ENCODE measurements at regions not wholly inside any gene's neighbourhood (a gene's known extent, or its start where the extent isn't known, plus 50 kb on each side); places are given as distances from the start of the nearest gene placed in this dataset.

- in situ Hi-C loops (cut with HindIII; ENCODE audit: low pct_unique_long_range_greater_than_20kb, low sequenced_read_pairs), result no loop called here
- TF ChIP-seq JUND (IDR thresholded peaks at IDR 0.05; ENCODE audit: low read depth), result no peak
- DNase-seq (ENCODE audit: low read depth in 1 of 2, low spot score in 1 of 2), result no peak
Measured at GRCh38 chr18:56086176-56086575, 498.2 kb upstream of the TCF4 start.

DNA sequence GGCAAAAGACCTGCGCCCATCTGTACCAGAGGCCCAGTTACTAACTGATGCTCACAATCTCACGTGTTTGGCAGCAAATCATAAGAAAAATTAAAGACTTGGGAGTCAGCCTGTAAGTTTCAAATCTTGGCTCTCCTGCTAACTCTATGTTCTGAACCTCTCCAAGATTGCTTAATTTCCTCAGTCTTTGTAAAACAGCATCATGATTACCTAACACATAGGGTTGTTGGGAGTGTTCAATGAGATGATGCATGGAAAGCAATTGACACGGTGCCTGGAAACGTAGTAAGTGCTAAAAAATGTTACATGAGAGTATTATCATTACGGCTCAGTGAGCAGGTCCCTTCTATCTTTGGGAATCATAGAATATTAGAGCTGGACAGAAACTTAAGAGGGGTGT lies 497.6 kb upstream of the TCF4 start:
- no peak for DNase-seq (ENCODE audit: low read depth in 1 of 2, low spot score in 1 of 2)
- in situ Hi-C loops (cut with HindIII; ENCODE audit: low pct_unique_long_range_greater_than_20kb, low sequenced_read_pairs), result no loop called here
- no peak for TF ChIP-seq JUND (IDR thresholded peaks at IDR 0.05; ENCODE audit: low read depth)

GRCh38 chr18:56083523-56084287 lies 495.7 kb upstream of the TCF4 start:
- TF ChIP-seq JUND (IDR thresholded peaks at IDR 0.05; ENCODE audit: low read depth), result no peak
- in situ Hi-C loops (cut with HindIII; ENCODE audit: low pct_unique_long_range_greater_than_20kb, low sequenced_read_pairs), result no loop called here
- no peak for DNase-seq (ENCODE audit: low read depth in 1 of 2, low spot score in 1 of 2)

- no peak for TF ChIP-seq JUND (IDR thresholded peaks at IDR 0.05; ENCODE audit: low read depth)
- in situ Hi-C loops (cut with HindIII; ENCODE audit: low pct_unique_long_range_greater_than_20kb, low sequenced_read_pairs), result no loop called here
- no peak for DNase-seq (ENCODE audit: low read depth in 1 of 2, low spot score in 1 of 2)
Measured at GRCh38 chr18:56083097-56083521, 495.1 kb upstream of the TCF4 start.

DNA sequence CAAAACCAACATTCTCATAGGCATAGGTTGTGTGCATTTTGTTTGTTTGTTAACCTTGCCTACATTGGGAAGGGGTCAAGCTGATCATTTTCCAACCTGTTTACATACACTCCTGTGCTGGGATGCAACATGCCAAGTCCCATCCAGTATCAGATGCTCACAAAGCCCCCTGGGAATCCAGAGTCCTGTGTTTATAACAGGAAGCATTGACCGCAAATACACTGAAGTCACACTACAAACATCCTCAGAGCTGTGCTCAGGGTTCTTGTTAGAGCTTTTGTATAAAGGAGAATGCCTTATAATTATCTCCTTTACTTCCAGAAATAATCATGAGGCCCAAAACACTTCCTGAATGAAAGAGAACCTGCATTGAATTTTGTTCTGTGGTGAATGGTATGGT lies 488.7 kb upstream of the TCF4 start:
- in situ Hi-C loops (cut with HindIII; ENCODE audit: low pct_unique_long_range_greater_than_20kb, low sequenced_read_pairs), result no loop called here
- TF ChIP-seq JUND (IDR thresholded peaks at IDR 0.05; ENCODE audit: low read depth), result no peak

DNA sequence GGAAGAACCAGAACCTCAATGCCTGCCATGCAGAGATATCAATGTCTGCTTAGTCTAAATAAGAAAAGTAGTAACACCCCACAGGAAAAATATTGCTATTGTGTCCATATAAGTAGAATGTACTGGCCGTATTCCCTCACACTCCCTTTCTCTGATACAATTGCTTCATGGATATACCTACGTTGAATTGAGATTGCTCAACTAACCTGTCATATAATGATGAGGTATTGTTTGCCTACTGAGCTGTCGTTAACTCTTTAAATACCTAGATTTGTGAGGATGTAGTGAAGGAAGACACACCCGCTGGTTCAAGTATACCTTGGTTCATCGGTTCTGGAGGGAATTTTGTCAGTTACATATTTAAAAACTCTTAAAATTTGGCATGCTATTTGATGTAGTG lies 480.7 kb upstream of the TCF4 start:
- no peak for TF ChIP-seq JUND (IDR thresholded peaks at IDR 0.05; ENCODE audit: low read depth)
- in situ Hi-C loops (cut with HindIII; ENCODE audit: low pct_unique_long_range_greater_than_20kb, low sequenced_read_pairs), result no loop called here
- no peak for DNase-seq (ENCODE audit: low read depth in 1 of 2, low spot score in 1 of 2)

More for the DNA sequence above, 488.7 kb upstream of the TCF4 start:
- no peak for DNase-seq (ENCODE audit: low read depth in 1 of 2, low spot score in 1 of 2)

- DNase-seq (ENCODE audit: low read depth in 1 of 2, low spot score in 1 of 2), result no peak
- no peak for TF ChIP-seq JUND (IDR thresholded peaks at IDR 0.05; ENCODE audit: low read depth)
- in situ Hi-C loops (cut with HindIII; ENCODE audit: low pct_unique_long_range_greater_than_20kb, low sequenced_read_pairs), result no loop called here
Measured at GRCh38 chr18:56067969-56068671, 480.1 kb upstream of the TCF4 start.

GRCh38 chr18:56067214-56067894 lies 479.4 kb upstream of the TCF4 start:
- TF ChIP-seq JUND (IDR thresholded peaks at IDR 0.05; ENCODE audit: low read depth), result no peak
- no peak for DNase-seq (ENCODE audit: low read depth in 1 of 2, low spot score in 1 of 2)
- in situ Hi-C loops (cut with HindIII; ENCODE audit: low pct_unique_long_range_greater_than_20kb, low sequenced_read_pairs), result no loop called here

GRCh38 chr18:56066524-56067213 lies 478.7 kb upstream of the TCF4 start:
- in situ Hi-C loops (cut with HindIII; ENCODE audit: low pct_unique_long_range_greater_than_20kb, low sequenced_read_pairs), result no loop called here
- no peak for DNase-seq (ENCODE audit: low read depth in 1 of 2, low spot score in 1 of 2)
- no peak for TF ChIP-seq JUND (IDR thresholded peaks at IDR 0.05; ENCODE audit: low read depth)

DNA sequence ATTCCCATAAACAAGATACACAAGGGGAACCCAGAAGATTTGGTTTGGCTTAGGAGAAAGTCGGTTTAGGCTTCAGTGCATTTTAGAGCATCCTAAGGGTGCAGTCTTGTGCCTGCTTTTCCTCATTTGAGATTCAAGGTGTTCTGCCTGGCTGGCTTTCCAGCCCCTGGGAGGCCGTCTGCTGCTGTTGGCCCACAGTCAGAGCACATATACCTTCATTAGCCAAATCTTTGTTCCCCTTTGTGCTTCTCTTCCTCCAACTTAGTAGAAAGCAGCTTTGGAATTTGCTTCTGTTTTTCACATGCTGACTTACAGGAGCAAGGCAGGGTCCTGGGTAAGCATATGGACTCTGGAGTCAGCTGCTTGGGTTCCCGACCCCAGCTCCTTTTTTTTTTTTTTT lies 477.1 kb upstream of the TCF4 start:
- no peak for TF ChIP-seq JUND (IDR thresholded peaks at IDR 0.05; ENCODE audit: low read depth)

DNA sequence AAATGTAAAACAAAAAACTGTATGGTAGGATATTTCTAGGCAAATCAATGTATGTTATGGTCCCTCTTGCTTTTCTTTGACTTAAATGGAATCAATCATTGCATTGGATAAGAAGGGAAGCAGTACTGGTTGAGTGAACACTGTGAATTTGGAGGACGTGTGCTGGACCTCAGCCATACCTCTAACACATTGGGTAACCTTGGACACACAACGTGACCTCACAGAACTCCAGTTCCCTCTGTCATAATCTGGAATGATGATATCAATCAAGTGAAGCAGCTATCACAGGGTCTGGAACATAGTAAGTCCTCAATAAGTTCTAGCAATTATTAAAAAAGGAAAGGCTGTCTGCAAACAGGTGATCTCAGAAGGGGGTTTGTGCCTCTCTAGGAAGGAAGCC lies 474.9 kb upstream of the TCF4 start:
- TF ChIP-seq JUND (IDR thresholded peaks at IDR 0.05; ENCODE audit: low read depth), result no peak
- in situ Hi-C loops (cut with HindIII; ENCODE audit: low pct_unique_long_range_greater_than_20kb, low sequenced_read_pairs), result no loop called here
- no peak for DNase-seq (ENCODE audit: low read depth in 1 of 2, low spot score in 1 of 2)

More for the DNA sequence above, 477.1 kb upstream of the TCF4 start:
- in situ Hi-C loops (cut with HindIII; ENCODE audit: low pct_unique_long_range_greater_than_20kb, low sequenced_read_pairs), result no loop called here
- DNase-seq (ENCODE audit: low read depth in 1 of 2, low spot score in 1 of 2), result no peak

GRCh38 chr18:56060967-56061541 lies 473.1 kb upstream of the TCF4 start:
- no peak for TF ChIP-seq JUND (IDR thresholded peaks at IDR 0.05; ENCODE audit: low read depth)
- no peak for DNase-seq (ENCODE audit: low read depth in 1 of 2, low spot score in 1 of 2)
- in situ Hi-C loops (cut with HindIII; ENCODE audit: low pct_unique_long_range_greater_than_20kb, low sequenced_read_pairs), result no loop called here
